IMR-90 (cell line): ENCODE measurements at regions not wholly inside any gene's neighbourhood (a gene's known extent, or its start where the extent isn't known, plus 50 kb on each side); places are given as distances from the start of the nearest gene placed in this dataset.

Source experiments
- ATAC-seq: fragments of 200-7000 bp; cut with Tn5 transposase; 2 replicates; pipeline ENCODE4 v1.9.1; 2020; ENCODE audit warnings: low read depth, mild to moderate bottlenecking, moderate library complexity
- BruUV-seq: library from RNA; stranded (reverse); fragments of 400-500 nt; replicated peaks from 2 replicates; lab custom pipeline; 2021; lab: Mats Ljungman, UMichigan
- CTCF ChIA-PET: fragments of 300-600 bp; formaldehyde crosslinking; extraction: SDS; loops from one replicate; lab custom pipeline; 2021; ENCODE audit warnings: antibody characterized with exemption; lab: Yijun Ruan, JAX
- POLR2A ChIA-PET: fragments of 300-600 bp; sonication (Branson Sonifier 250); formaldehyde crosslinking; loops from one replicate; lab custom pipeline; 2022; ENCODE audit warnings: antibody characterized with exemption; ENCODE audit not compliant: unreplicated experiment; lab: Charles Lee
- DNase-seq: peaks from one replicate; pipeline ENCODE4 v3.0.0; 2013
- H2AFZ ChIP-seq: replicated peaks from 2 replicates; pipeline ENCODE3; 2013; ENCODE audit warnings: low read length, mild to moderate bottlenecking; ENCODE audit not compliant: poor library complexity
- H2AK5ac ChIP-seq: 2 replicates; pipeline ENCODE4 v1.6.1; 2013; ENCODE audit warnings: low read depth, low read length, inconsistent platforms
- H2AK9ac ChIP-seq: replicated peaks from 2 replicates; pipeline ENCODE3; 2013; ENCODE audit warnings: mild to moderate bottlenecking, low read depth, low read length, moderate library complexity; ENCODE audit not compliant: poor library complexity
- H2BK120ac ChIP-seq: 2 replicates; pipeline ENCODE4 v1.6.1; 2013; ENCODE audit warnings: low read depth, low read length, inconsistent platforms
- H2BK15ac ChIP-seq: 3 replicates; pipeline ENCODE4 v1.6.1; 2013; ENCODE audit warnings: low read depth, low read length, inconsistent platforms
- H2BK20ac ChIP-seq: 2 replicates; pipeline ENCODE4 v1.6.1; 2013; ENCODE audit warnings: low read depth, mild to moderate bottlenecking, inconsistent platforms, low read length, moderate library complexity
- H2BK5ac ChIP-seq: 2 replicates; pipeline ENCODE4 v1.6.1; 2013; ENCODE audit warnings: mild to moderate bottlenecking, low read depth, low read length, inconsistent platforms; ENCODE audit not compliant: poor library complexity, severe bottlenecking
- H3K14ac ChIP-seq: replicated peaks from 2 replicates; pipeline ENCODE4 v1.6.1; 2013; ENCODE audit warnings: low read depth, low read length, inconsistent platforms
- H3K18ac ChIP-seq: 2 replicates; pipeline ENCODE4 v1.6.1; 2013; ENCODE audit warnings: low read depth, low read length, control low read depth
- H3K23ac ChIP-seq: 2 replicates; pipeline ENCODE4 v1.6.1; 2013; ENCODE audit warnings: low read depth, low read length, inconsistent platforms
- H3K27ac ChIP-seq: 2 replicates; pipeline ENCODE4 v1.5.1; 2013; ENCODE audit warnings: mild to moderate bottlenecking, control low read depth, low read length; ENCODE audit not compliant: insufficient read depth
- H3K27me3 ChIP-seq: 2 replicates; pipeline ENCODE4 v1.6.1; 2013; ENCODE audit warnings: low read length; ENCODE audit not compliant: control insufficient read depth, insufficient read depth
- H3K36me3 ChIP-seq: 2 replicates; pipeline ENCODE4 v1.6.1; 2013; ENCODE audit warnings: low read length, mixed read lengths; ENCODE audit not compliant: control insufficient read depth, insufficient read depth
- H3K4ac ChIP-seq: 2 replicates; pipeline ENCODE4 v1.6.1; 2013; ENCODE audit warnings: low read depth, low read length, inconsistent platforms
- H3K4me1 ChIP-seq: 2 replicates; pipeline ENCODE4 v1.6.1; 2013; ENCODE audit warnings: low read length, mixed read lengths; ENCODE audit not compliant: control insufficient read depth, insufficient read depth
- H3K4me2 ChIP-seq: 2 replicates; pipeline ENCODE4 v1.6.1; 2013; ENCODE audit warnings: low read depth, mild to moderate bottlenecking, control low read depth, low read length, moderate library complexity
- H3K4me3 ChIP-seq: 2 replicates; pipeline ENCODE4 v1.5.1; 2013; ENCODE audit warnings: low read depth, mild to moderate bottlenecking, control low read depth, low read length, moderate library complexity; ENCODE audit not compliant: insufficient read depth
- H3K56ac ChIP-seq: 2 replicates; pipeline ENCODE4 v1.6.1; 2013; ENCODE audit warnings: low read length, inconsistent platforms; ENCODE audit not compliant: insufficient read depth; ENCODE audit errors: extremely low read depth
- H3K79me1 ChIP-seq, 2 experiments: 2 replicates each; pipeline ENCODE4 v1.6.1; 2013; ENCODE audit warnings: low read length in 2 of 2, inconsistent platforms in 1 of 2, low read depth in 1 of 2
- H3K9ac ChIP-seq: 2 replicates; pipeline ENCODE4 v1.6.1; 2013; ENCODE audit warnings: low read depth, low read length, control low read depth
- H3K9me1 ChIP-seq: 2 replicates; pipeline ENCODE4 v1.6.1; 2013; ENCODE audit warnings: low read length, inconsistent platforms; ENCODE audit not compliant: insufficient read depth
- H3K9me3 ChIP-seq: 2 replicates; pipeline ENCODE4 v1.6.1; 2013; ENCODE audit warnings: low read length; ENCODE audit not compliant: control insufficient read depth, insufficient read depth
- H4K20me1 ChIP-seq: 2 replicates; pipeline ENCODE4 v1.6.1; 2013; ENCODE audit warnings: low read length, inconsistent platforms; ENCODE audit not compliant: insufficient read depth
- H4K5ac ChIP-seq: 2 replicates; pipeline ENCODE4 v1.6.1; 2013; ENCODE audit warnings: mild to moderate bottlenecking, low read depth, low read length, control low read depth
- H4K8ac ChIP-seq, 2 experiments: 2 replicates each; pipeline ENCODE4 v1.6.1; 2013; ENCODE audit warnings: low read depth in 2 of 2, low read length in 2 of 2, control low read depth in 1 of 2, inconsistent platforms in 1 of 2
- H4K91ac ChIP-seq: 2 replicates; pipeline ENCODE4 v1.6.1; 2013; ENCODE audit warnings: low read depth, low read length, inconsistent platforms; ENCODE audit not compliant: insufficient read depth
- WGBS, 2 experiments: methylation state at CpG; one replicate each; pipeline versions ENCODE4 v1.1.5 to v1.1.7; 2013; ENCODE audit warnings: missing lambda C conversion rate in 2 of 2; ENCODE audit not compliant: insufficient read length in 1 of 2; ENCODE audit errors: extremely low coverage in 2 of 2; 5-methylcytosine and 5-hydroxymethylcytosine counted together
- dilution Hi-C: fragments of 300-500 bp; cut with HindIII; formaldehyde crosslinking; loops from one replicate; pipeline ENCODE4 v1.14.3; 2018; ENCODE audit warnings: low sequenced_read_pairs; ENCODE audit not compliant: unreplicated experiment
- in situ Hi-C: fragments of 300-500 bp; cut with MboI; formaldehyde crosslinking; loops from 3 replicates; pipeline ENCODE4 v1.14.3; 2019; ENCODE audit warnings: low sequenced_read_pairs, inconsistent platforms, mixed read lengths
- intact Hi-C: fragments of 100-400 bp; cut with micrococcal nuclease; formaldehyde crosslinking; loops from 2 replicates; pipeline ENCODE4 v1.10.0; 2022
- TF ChIP-seq, protein P1 (sequence below): fragments of 150-350 bp; IDR thresholded peaks from 2 replicates; pipeline ENCODE4 v1.6.1; 2017; ENCODE audit warnings: mild to moderate bottlenecking, antibody characterized with exemption, low read length, low read depth

DNA sequence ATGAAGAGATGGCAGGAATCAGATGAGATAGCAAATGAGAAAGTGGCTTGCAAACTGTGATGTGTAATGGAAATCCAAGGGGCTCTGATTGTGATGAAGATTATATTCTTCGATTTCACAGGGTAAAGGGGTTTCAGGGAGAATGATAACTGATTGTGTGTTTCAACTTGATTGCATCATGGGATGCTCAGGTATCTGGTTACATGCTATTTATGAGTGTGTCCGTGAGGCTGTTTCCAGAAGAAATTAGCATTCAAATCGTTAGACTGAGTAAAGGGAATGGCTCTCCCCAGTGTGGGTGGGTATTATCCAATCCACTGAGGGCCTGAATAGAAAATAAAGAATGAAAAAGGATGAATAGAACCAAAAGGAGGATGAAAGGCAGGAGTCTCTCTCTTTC, 278.7 kb upstream of the LARGE1 start:
- Histone ChIP-seq H2BK20ac (no peak overlapping the region), H3K4me1 (no peaks in the 10 kb centered on the region), H4K8ac (no peak overlapping the region), H3K9ac (no peak overlapping the region), H3K14ac (no peak overlapping the region), H3K36me3 (no peaks in the 10 kb centered on the region), H3K79me1 (no peaks in the 10 kb centered on the region), H4K91ac (no peak overlapping the region), H3K56ac (no peak overlapping the region), H3K4me3 (no peak overlapping the region), H2AK9ac (no peak overlapping the region), H4K20me1 (no peaks in the 10 kb centered on the region), H3K18ac (no peak overlapping the region), H4K5ac (no peak overlapping the region), H3K9me1 (no peaks in the 10 kb centered on the region), H3K4me2 (no peak overlapping the region), H3K4ac (no peak overlapping the region), H2BK15ac (no peak overlapping the region), H2BK5ac (no peak overlapping the region), H3K27ac (no peak overlapping the region), H3K9me3 (peaks cover 16% of the 10 kb centered on the region), H2AFZ (no peak overlapping the region), H3K23ac (no peak overlapping the region), H2BK120ac (no peak overlapping the region), H3K27me3 (no peaks in the 10 kb centered on the region), H2AK5ac (no peak overlapping the region)
- in situ Hi-C loops: no loop called here
- intact Hi-C loops: no loop called here
- ATAC-seq (no peak), DNase-seq (no peak)
- 0% methylated on average over 1 of the region's 3 CpGs; no CpG with 5 or more reads in 1 of the 2 experiments for WGBS, 2 experiments
- TF ChIP-seq, protein P1, sequence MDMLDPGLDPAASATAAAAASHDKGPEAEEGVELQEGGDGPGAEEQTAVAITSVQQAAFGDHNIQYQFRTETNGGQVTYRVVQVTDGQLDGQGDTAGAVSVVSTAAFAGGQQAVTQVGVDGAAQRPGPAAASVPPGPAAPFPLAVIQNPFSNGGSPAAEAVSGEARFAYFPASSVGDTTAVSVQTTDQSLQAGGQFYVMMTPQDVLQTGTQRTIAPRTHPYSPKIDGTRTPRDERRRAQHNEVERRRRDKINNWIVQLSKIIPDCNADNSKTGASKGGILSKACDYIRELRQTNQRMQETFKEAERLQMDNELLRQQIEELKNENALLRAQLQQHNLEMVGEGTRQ: no peak
- POLR2A ChIA-PET: no interaction called here
- dilution Hi-C loops: no loop called here
- BruUV-seq: no TSS peak
- CTCF ChIA-PET: no interaction called here
